ENCODE measurements at regions not wholly inside any gene's neighbourhood (a gene's known extent, or its start where the extent isn't known, plus 50 kb on each side); places are given as distances from the start of the nearest gene placed in this dataset.
"Not testable (repeated sequence)": the region's sequence is repeated elsewhere in the genome, so short reads cannot be mapped to it uniquely, and the experiment has no call there.

DNA sequence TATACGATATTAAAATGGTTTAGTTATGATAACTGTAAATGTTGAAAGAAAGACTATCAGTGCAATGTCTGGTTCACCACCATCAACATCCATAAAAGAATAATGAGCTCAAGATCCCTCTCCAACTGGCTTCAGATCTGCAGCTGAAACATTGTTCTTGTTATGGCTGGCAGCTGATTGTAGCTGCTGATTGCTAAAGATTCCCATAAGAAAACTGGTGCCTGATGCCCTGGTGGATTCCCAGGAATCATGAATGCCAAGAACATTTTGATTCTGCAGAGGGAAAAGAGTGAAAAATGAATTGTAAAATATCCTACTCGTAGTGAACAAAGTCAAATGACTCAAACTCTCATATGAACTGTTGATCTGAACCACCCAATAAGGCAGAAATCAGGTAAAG, 1160.2 kb downstream of the EPHA7 start:
- H3K27me3 ChIP-seq (replicated peaks): no peaks in the 10 kb centered on the region
- H3K36me3 ChIP-seq (replicated peaks): no peaks in the 10 kb centered on the region
- no peak for TF ChIP-seq CTCF (IDR thresholded peaks at IDR 0.05; ENCODE audit: low read depth, low read length, missing control alignments)
- no peak for DNase-seq
- in situ Hi-C loops (cut with HindIII; ENCODE audit: low pct_ligation_motif_present, low sequenced_read_pairs): no loop called here
- no peak overlapping the region for H3K4me3 ChIP-seq (ENCODE audit: low read depth, low read length)
- H3K27ac ChIP-seq: no peak overlapping the region

DNA sequence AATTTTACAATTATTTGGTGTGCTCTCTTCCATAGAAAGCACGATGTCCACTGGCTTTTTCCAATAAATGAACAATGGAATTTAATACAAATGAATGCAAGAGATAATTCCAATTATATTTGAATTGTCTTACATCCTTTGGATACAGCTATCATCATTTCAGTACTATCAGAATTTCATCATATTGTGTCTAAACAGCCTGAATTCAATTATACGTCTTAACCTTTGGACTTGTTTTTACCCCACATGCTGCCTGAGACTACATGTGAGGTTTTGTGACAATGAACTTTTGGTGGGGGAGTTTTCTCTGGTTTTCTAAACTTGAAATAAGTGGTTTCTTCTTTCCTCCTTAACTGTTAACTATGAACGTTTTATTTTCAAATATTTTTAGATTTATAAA, 1176.0 kb downstream of the EPHA7 start:
- no peak overlapping the region for H3K4me3 ChIP-seq (ENCODE audit: low read depth, low read length)
- DNase-seq: no peak
- in situ Hi-C loops (cut with HindIII; ENCODE audit: low pct_ligation_motif_present, low sequenced_read_pairs): no loop called here
- no peaks in the 10 kb centered on the region for H3K27me3 ChIP-seq (replicated peaks)
- no peak overlapping the region for H3K27ac ChIP-seq
- TF ChIP-seq CTCF (IDR thresholded peaks at IDR 0.05; ENCODE audit: low read depth, low read length, missing control alignments): no peak
- H3K36me3 ChIP-seq (replicated peaks): no peaks in the 10 kb centered on the region

- in situ Hi-C loops (cut with HindIII; ENCODE audit: low pct_ligation_motif_present, low sequenced_read_pairs): no loop called here
- no peak for DNase-seq
- no peaks in the 10 kb centered on the region for H3K27me3 ChIP-seq (replicated peaks)
- no peak for TF ChIP-seq CTCF (IDR thresholded peaks at IDR 0.05; ENCODE audit: low read depth, low read length, missing control alignments)
- H3K4me3 ChIP-seq (ENCODE audit: low read depth, low read length): no peak overlapping the region
- no peaks in the 10 kb centered on the region for H3K36me3 ChIP-seq (replicated peaks)
- H3K27ac ChIP-seq: no peak overlapping the region
Measured at GRCh38 chr6:92231171-92231701, 1188.1 kb downstream of the EPHA7 start.

DNA sequence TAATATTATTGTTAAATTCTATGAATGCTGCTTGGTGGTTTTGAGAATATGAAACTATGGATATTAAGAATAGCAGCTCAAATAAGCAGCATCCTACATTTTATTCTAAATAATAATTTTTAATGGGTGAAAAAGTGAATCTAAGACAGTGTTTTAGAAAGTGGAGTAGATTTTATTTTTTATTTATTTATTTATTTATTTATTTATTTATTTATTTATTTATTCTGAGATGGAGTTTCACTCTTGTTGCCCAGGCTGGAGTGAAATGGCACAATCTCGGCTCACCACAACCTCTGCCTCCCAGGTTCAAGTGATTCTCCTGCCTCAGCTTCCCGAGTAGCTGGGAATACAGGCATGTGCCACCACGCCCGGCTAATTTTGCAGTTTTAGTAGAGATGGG, 1199.4 kb downstream of the EPHA7 start:
- H3K4me3 ChIP-seq (ENCODE audit: low read depth, low read length); in situ Hi-C loops (cut with HindIII; ENCODE audit: low pct_ligation_motif_present, low sequenced_read_pairs); H3K27ac ChIP-seq; DNase-seq; H3K36me3 ChIP-seq (replicated peaks); H3K27me3 ChIP-seq (replicated peaks): not testable (repeated sequence)

- no peak overlapping the region for H3K4me3 ChIP-seq (ENCODE audit: low read depth, low read length)
- no peaks in the 10 kb centered on the region for H3K36me3 ChIP-seq (replicated peaks)
- no peaks in the 10 kb centered on the region for H3K27me3 ChIP-seq (replicated peaks)
- no peak for TF ChIP-seq CTCF (IDR thresholded peaks at IDR 0.05; ENCODE audit: low read depth, low read length, missing control alignments)
- DNase-seq: no peak
- in situ Hi-C loops (cut with HindIII; ENCODE audit: low pct_ligation_motif_present, low sequenced_read_pairs): no loop called here
- no peak overlapping the region for H3K27ac ChIP-seq
Measured at GRCh38 chr6:92216717-92217116, 1202.6 kb downstream of the EPHA7 start.

DNA sequence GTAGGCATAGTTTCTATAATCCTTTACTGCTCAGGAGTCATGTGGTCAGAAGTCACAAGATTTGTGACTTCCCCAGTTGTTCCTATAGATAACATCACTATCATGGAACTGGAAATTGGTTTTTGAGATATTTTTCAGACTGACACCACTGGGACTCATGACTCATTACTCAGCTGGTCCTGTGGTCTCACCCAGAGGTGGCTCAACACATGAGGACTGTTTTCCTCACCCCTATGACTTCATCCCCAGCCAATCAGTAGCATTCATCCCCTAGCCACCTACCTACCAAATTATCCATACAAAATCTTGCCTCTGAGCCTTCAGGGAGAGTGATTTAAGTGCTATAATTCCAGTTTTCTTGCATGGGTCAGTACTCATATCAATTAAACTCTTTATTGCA, 1217.7 kb downstream of the EPHA7 start:
- TF ChIP-seq CTCF (IDR thresholded peaks at IDR 0.05; ENCODE audit: low read depth, low read length, missing control alignments): no peak
- H3K4me3 ChIP-seq (ENCODE audit: low read depth, low read length): no peak overlapping the region
- no peak overlapping the region for H3K27ac ChIP-seq
- no peaks in the 10 kb centered on the region for H3K27me3 ChIP-seq (replicated peaks)
- in situ Hi-C loops (cut with HindIII; ENCODE audit: low pct_ligation_motif_present, low sequenced_read_pairs): no loop called here
- DNase-seq: peak; percentile 9
- no peaks in the 10 kb centered on the region for H3K36me3 ChIP-seq (replicated peaks)

All from brain microvascular endothelial cell (primary cell).